HG02678 (cell line): ENCODE measurements at regions not wholly inside any gene's neighbourhood (a gene's known extent, or its start where the extent isn't known, plus 50 kb on each side); places are given as distances from the start of the nearest gene placed in this dataset.

Experiments
- ATAC-seq: cut with Tn5 transposase; IDR thresholded peaks from one replicate; pipeline ENCODE4 v1.9.1; 2021; ENCODE audit warnings: mild to moderate bottlenecking, moderate library complexity; ENCODE audit not compliant: unreplicated experiment

- no peak for ATAC-seq
Observed at GRCh38 chr5:143671021-143671420, 140.9 kb upstream of the HMHB1 start.

- ATAC-seq: no peak
Observed at GRCh38 chr5:143665866-143666265, 146.1 kb upstream of the HMHB1 start.

GRCh38 chr5:143664623-143665022 lies 147.3 kb upstream of the HMHB1 start:
- no peak for ATAC-seq

- no peak for ATAC-seq
Observed at GRCh38 chr5:143663872-143664271, 148.1 kb upstream of the HMHB1 start.

GRCh38 chr5:143662020-143662419 lies 149.9 kb upstream of the HMHB1 start:
- ATAC-seq: no peak

GRCh38 chr5:143660625-143661024 lies 151.3 kb upstream of the HMHB1 start:
- ATAC-seq: no peak

- no peak for ATAC-seq
Observed at GRCh38 chr5:143659599-143660238, 152.2 kb upstream of the HMHB1 start.

GRCh38 chr5:143658956-143659355 lies 153.0 kb upstream of the HMHB1 start:
- ATAC-seq: no peak

- no peak for ATAC-seq
Observed at GRCh38 chr5:143657647-143658285, 154.2 kb upstream of the HMHB1 start.

GRCh38 chr5:143653766-143654282 lies 158.1 kb upstream of the HMHB1 start:
- ATAC-seq: no peak

- no peak for ATAC-seq
Observed at GRCh38 chr5:143653256-143653655, 158.7 kb upstream of the HMHB1 start.

- ATAC-seq: no peak
Observed at GRCh38 chr5:143652108-143652700, 159.8 kb upstream of the HMHB1 start.

GRCh38 chr5:143649937-143650621 lies 161.9 kb upstream of the HMHB1 start:
- ATAC-seq: no peak

- no peak for ATAC-seq
Observed at GRCh38 chr5:143648696-143649095, 163.3 kb upstream of the HMHB1 start.

- ATAC-seq: no peak
Observed at GRCh38 chr5:143646961-143647360, 165.0 kb upstream of the HMHB1 start.

GRCh38 chr5:143645356-143645755 lies 166.6 kb upstream of the HMHB1 start:
- no peak for ATAC-seq

GRCh38 chr5:143644727-143645126 lies 167.2 kb upstream of the HMHB1 start:
- ATAC-seq: no peak

- no peak for ATAC-seq
Observed at GRCh38 chr5:143642791-143643190, 169.2 kb upstream of the HMHB1 start.

- ATAC-seq: peak; percentile 71
Observed at GRCh38 chr5:143641549-143642355, 170.2 kb upstream of the HMHB1 start.

GRCh38 chr5:143638654-143639053 lies 173.3 kb upstream of the HMHB1 start:
- ATAC-seq: no peak
